OCI-LY1 (cell line): ENCODE measurements at regions not wholly inside any gene's neighbourhood (a gene's known extent, or its start where the extent isn't known, plus 50 kb on each side); places are given as distances from the start of the nearest gene placed in this dataset.

ENCODE experiments used
- EZH2 ChIP-seq: fragments of 200-600 bp; sonication (generic), shearing (Covaris generic); IDR thresholded peaks from 2 replicates; pipeline ENCODE4 v1.8.0; 2017; ENCODE audit warnings: borderline replicate concordance, mixed run types, mild to moderate bottlenecking, antibody characterized with exemption, low read length, moderate library complexity, mixed read lengths
- TF ChIP-seq, protein P1 (sequence below): fragments of 200-600 bp; sonication (generic), shearing (Covaris generic); IDR thresholded peaks from 2 replicates; pipeline ENCODE4 v1.5.1; 2017; ENCODE audit warnings: mild to moderate bottlenecking, antibody characterized with exemption, low read length, moderate library complexity, mixed read lengths

DNA sequence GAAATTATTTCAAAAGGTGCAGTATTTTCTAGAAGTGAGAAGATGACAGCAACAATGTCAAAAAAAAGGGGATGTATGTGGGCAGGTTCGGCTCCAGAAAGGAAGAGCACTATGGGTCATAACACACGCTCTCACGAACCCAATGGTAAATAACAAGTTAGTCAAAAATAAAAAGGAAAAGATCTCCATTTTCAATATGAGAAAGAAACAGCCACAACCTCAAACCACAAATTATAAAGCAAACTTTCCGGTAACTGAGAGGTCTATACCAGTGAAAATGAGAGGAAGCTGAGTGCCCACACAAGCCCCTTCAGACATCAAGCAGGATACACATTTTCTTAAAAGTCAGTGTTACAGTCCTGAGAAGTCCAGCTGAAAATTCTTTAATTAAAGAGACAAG lies 398.5 kb upstream of the RPS23 start:
- TF ChIP-seq, protein P1, sequence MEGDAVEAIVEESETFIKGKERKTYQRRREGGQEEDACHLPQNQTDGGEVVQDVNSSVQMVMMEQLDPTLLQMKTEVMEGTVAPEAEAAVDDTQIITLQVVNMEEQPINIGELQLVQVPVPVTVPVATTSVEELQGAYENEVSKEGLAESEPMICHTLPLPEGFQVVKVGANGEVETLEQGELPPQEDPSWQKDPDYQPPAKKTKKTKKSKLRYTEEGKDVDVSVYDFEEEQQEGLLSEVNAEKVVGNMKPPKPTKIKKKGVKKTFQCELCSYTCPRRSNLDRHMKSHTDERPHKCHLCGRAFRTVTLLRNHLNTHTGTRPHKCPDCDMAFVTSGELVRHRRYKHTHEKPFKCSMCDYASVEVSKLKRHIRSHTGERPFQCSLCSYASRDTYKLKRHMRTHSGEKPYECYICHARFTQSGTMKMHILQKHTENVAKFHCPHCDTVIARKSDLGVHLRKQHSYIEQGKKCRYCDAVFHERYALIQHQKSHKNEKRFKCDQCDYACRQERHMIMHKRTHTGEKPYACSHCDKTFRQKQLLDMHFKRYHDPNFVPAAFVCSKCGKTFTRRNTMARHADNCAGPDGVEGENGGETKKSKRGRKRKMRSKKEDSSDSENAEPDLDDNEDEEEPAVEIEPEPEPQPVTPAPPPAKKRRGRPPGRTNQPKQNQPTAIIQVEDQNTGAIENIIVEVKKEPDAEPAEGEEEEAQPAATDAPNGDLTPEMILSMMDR, result no peak
- TF ChIP-seq EZH2, result no peak
